H1 (cell line): ENCODE measurements at regions not wholly inside any gene's neighbourhood (a gene's known extent, or its start where the extent isn't known, plus 50 kb on each side); places are given as distances from the start of the nearest gene placed in this dataset.

ENCODE experiments used
- CTCF ChIA-PET: fragments of 300-600 bp; sonication (Branson Sonifier 250); formaldehyde crosslinking; loops from one replicate; lab custom pipeline; 2021; ENCODE audit not compliant: partially characterized antibody; lab: Charles Lee
- POLR2A ChIA-PET: fragments of 300-600 bp; sonication (Branson Sonifier 250); formaldehyde crosslinking; loops from one replicate; lab custom pipeline; 2021; ENCODE audit warnings: inconsistent platforms; ENCODE audit not compliant: partially characterized antibody; lab: Charles Lee
- DNase-seq, 2 experiments: peaks; one replicate each; pipeline versions ENCODE4 v3.0.0 to v3.0.0-alpha.2; 2010 to 2022; ENCODE audit warnings: low spot score in 2 of 2, low read depth in 1 of 2, mixed read lengths in 1 of 2
- FAIRE-seq: peaks from 2 replicates; lab custom pipeline; 2011; peaks lifted over from hg19 to GRCh38; lab: Jason Lieb, UNC
- H2AFZ ChIP-seq: 2 replicates; pipeline ENCODE4 v1.8.1; 2012; ENCODE audit warnings: low read length, inconsistent platforms
- H2AK5ac ChIP-seq: 2 replicates; pipeline ENCODE4 v1.6.1; 2013; ENCODE audit warnings: low read depth, low read length
- H2BK120ac ChIP-seq: replicated peaks from 2 replicates; pipeline ENCODE3; 2013; ENCODE audit warnings: low read depth, low read length, inconsistent platforms
- H2BK12ac ChIP-seq: 2 replicates; pipeline ENCODE4 v1.6.1; 2013; ENCODE audit warnings: low read depth, low read length
- H2BK15ac ChIP-seq: 2 replicates; pipeline ENCODE4 v1.6.1; 2013; ENCODE audit warnings: low read length
- H2BK20ac ChIP-seq: 2 replicates; pipeline ENCODE4 v1.6.1; 2013; ENCODE audit warnings: low read length
- H2BK5ac ChIP-seq: 2 replicates; pipeline ENCODE4 v1.6.1; 2013; ENCODE audit warnings: low read depth, low read length
- H3K14ac ChIP-seq: 2 replicates; pipeline ENCODE4 v1.6.1; 2013; ENCODE audit warnings: inconsistent platforms; ENCODE audit not compliant: insufficient read length
- H3K18ac ChIP-seq: 2 replicates; pipeline ENCODE4 v1.6.1; 2013; ENCODE audit warnings: low read length; ENCODE audit errors: extremely low read depth
- H3K23ac ChIP-seq: 2 replicates; pipeline ENCODE4 v1.6.1; 2013; ENCODE audit warnings: inconsistent platforms; ENCODE audit not compliant: insufficient read length
- H3K23me2 ChIP-seq: 2 replicates; pipeline ENCODE4 v1.6.1; 2013; ENCODE audit warnings: low read depth, low read length
- H3K27ac ChIP-seq: 2 replicates; pipeline ENCODE4 v1.6.1; 2011; ENCODE audit warnings: low read depth, low read length, inconsistent platforms
- H3K27me3 ChIP-seq, 4 experiments: replicated peaks in 1 of 4; 1 replicate in 1 of 4; 2 replicates in 3 of 4; pipeline versions ENCODE4 v1.6.1 to v1.8.1; 2011 to 2013; ENCODE audit warnings: low read length in 3 of 4, mild to moderate bottlenecking in 3 of 4, inconsistent platforms in 2 of 4, mixed read lengths in 2 of 4, moderate library complexity in 1 of 4; ENCODE audit not compliant: control insufficient read depth in 3 of 4, insufficient read depth in 3 of 4; ENCODE audit errors: extremely low read depth in 1 of 4
- H3K36me3 ChIP-seq, 4 experiments: 2 replicates each; pipeline versions ENCODE4 v1.6.1 to v1.8.1; 2011 to 2013; ENCODE audit warnings: mild to moderate bottlenecking in 4 of 4, low read length in 3 of 4, moderate library complexity in 2 of 4, control low read depth in 1 of 4, inconsistent platforms in 1 of 4; ENCODE audit not compliant: insufficient read depth in 4 of 4, control insufficient read depth in 2 of 4
- H3K4ac ChIP-seq: replicated peaks from 2 replicates; pipeline ENCODE3; 2013; ENCODE audit warnings: low read length, low read depth, mixed read lengths, inconsistent platforms; ENCODE audit not compliant: insufficient read length
- H3K4me1 ChIP-seq, 4 experiments: replicated peaks in 1 of 4; 1 replicate in 1 of 4; 2 replicates in 3 of 4; pipeline versions ENCODE4 v1.6.1 to v1.8.1; 2011 to 2013; ENCODE audit warnings: low read length in 3 of 4, inconsistent platforms in 2 of 4, mixed read lengths in 1 of 4; ENCODE audit not compliant: insufficient read depth in 4 of 4, control insufficient read depth in 3 of 4
- H3K4me2 ChIP-seq, 2 experiments: 2 replicates each; pipeline versions ENCODE4 v1.6.1 to v1.8.1; 2011 to 2013; ENCODE audit warnings: low read depth in 2 of 2, low read length in 2 of 2, control low read depth in 1 of 2, inconsistent platforms in 1 of 2, mild to moderate bottlenecking in 1 of 2; ENCODE audit not compliant: insufficient read depth in 1 of 2
- H3K4me3 ChIP-seq, 4 experiments: fragments of 200-600, 300-600 bp in 1 of 4; sonication (generic), shearing (Covaris generic), sonication (Bioruptor Twin) in 1 of 4; 2 replicates each; pipeline versions ENCODE4 v1.5.1 to v1.8.1; 2011 to 2016; ENCODE audit warnings: low read length in 4 of 4, low read depth in 3 of 4, control low read depth in 2 of 4, inconsistent platforms in 2 of 4, mild to moderate bottlenecking in 2 of 4, mixed read lengths in 1 of 4, moderate library complexity in 1 of 4; ENCODE audit not compliant: insufficient read depth in 2 of 4; ENCODE audit errors: extremely low read depth in 1 of 4
- H3K56ac ChIP-seq: replicated peaks from 2 replicates; pipeline ENCODE3; 2013; ENCODE audit warnings: low read depth, mild to moderate bottlenecking, mixed read lengths, low read length, inconsistent platforms; ENCODE audit not compliant: insufficient read length
- H3K79me1 ChIP-seq: 2 replicates; pipeline ENCODE4 v1.6.1; 2013; ENCODE audit warnings: low read depth, low read length, control low read depth
- H3K79me2 ChIP-seq, 2 experiments: 2 replicates each; pipeline versions ENCODE4 v1.6.1 to v1.8.1; 2012 to 2013; ENCODE audit warnings: low read length in 2 of 2, mild to moderate bottlenecking in 2 of 2, inconsistent platforms in 1 of 2; ENCODE audit not compliant: insufficient read depth in 2 of 2, control insufficient read depth in 1 of 2
- H3K9ac ChIP-seq, 4 experiments: replicated peaks in 1 of 4; 1 replicate in 1 of 4; 2 replicates in 3 of 4; pipeline versions ENCODE4 v1.6.1 to v1.8.1; 2011 to 2013; ENCODE audit warnings: low read depth in 3 of 4, low read length in 3 of 4, control low read depth in 2 of 4, mild to moderate bottlenecking in 2 of 4, moderate library complexity in 2 of 4, inconsistent platforms in 1 of 4; ENCODE audit errors: extremely low read depth in 1 of 4
- H3K9me3 ChIP-seq, 2 experiments: 2 replicates each; pipeline versions ENCODE4 v1.6.1 to v1.8.1; 2012 to 2013; ENCODE audit warnings: mild to moderate bottlenecking in 2 of 2, moderate library complexity in 2 of 2, control low read depth in 1 of 2, inconsistent platforms in 1 of 2, low read depth in 1 of 2, low read length in 1 of 2, mixed read lengths in 1 of 2; ENCODE audit not compliant: insufficient read depth in 2 of 2
- H4K20me1 ChIP-seq, 2 experiments: replicated peaks in 1 of 2; 2 replicates each; pipeline versions ENCODE3 to v1.8.1; 2011 to 2013; ENCODE audit warnings: inconsistent platforms in 2 of 2, low read length in 2 of 2, mild to moderate bottlenecking in 1 of 2; ENCODE audit not compliant: insufficient read depth in 2 of 2, control insufficient read depth in 1 of 2
- H4K5ac ChIP-seq: 2 replicates; pipeline ENCODE4 v1.6.1; 2013; ENCODE audit warnings: low read length, low read depth, mixed read lengths, inconsistent platforms; ENCODE audit not compliant: insufficient read length
- H4K8ac ChIP-seq: 2 replicates; pipeline ENCODE4 v1.8.0; 2013; ENCODE audit warnings: mild to moderate bottlenecking, moderate library complexity, low read length, inconsistent platforms; ENCODE audit not compliant: insufficient read depth; ENCODE audit errors: extremely low read depth
- H4K91ac ChIP-seq: replicated peaks from 2 replicates; pipeline ENCODE3; 2013; ENCODE audit warnings: low read length, mixed read lengths, inconsistent platforms; ENCODE audit not compliant: insufficient read length
- KDM1A ChIP-seq: fragments of 200-600, 300-600 bp; sonication (generic); IDR thresholded peaks from 2 replicates; pipeline ENCODE4 v1.7.1; 2016; ENCODE audit warnings: mild to moderate bottlenecking, low read length, borderline replicate concordance
- WGBS, 2 experiments: shearing (Covaris generic) in 1 of 2; methylation state at CpG; one replicate each; pipeline versions ENCODE4 v1.1.6 to v1.1.7; 2013 to 2015; ENCODE audit warnings: low lambda C conversion rate in 2 of 2, mixed read lengths in 2 of 2, inconsistent platforms in 1 of 2, low coverage in 1 of 2, missing lambda C conversion rate in 1 of 2; ENCODE audit not compliant: insufficient replicate concordance in 2 of 2, insufficient coverage in 1 of 2, insufficient read length in 1 of 2; ENCODE audit errors: extremely low coverage in 1 of 2, missing lambda C conversion rate in 1 of 2; 5-methylcytosine and 5-hydroxymethylcytosine counted together

- Histone ChIP-seq H3K4ac (no peak overlapping the region), H3K23ac (no peak overlapping the region), H2BK20ac (no peak overlapping the region), H4K5ac (no peak overlapping the region), H2AK5ac (no peak overlapping the region), H2BK120ac (no peak overlapping the region), H4K20me1 (no peaks in the 10 kb centered on the region), H3K79me2 (no peaks in the 10 kb centered on the region), H3K9ac (no peak overlapping the region), H2BK15ac (no peak overlapping the region), H2BK12ac (no peak overlapping the region), H3K27ac (no peak overlapping the region), H3K36me3 (no peaks in the 10 kb centered on the region), H3K9me3 (no peaks in the 10 kb centered on the region), H3K23me2 (no peaks in the 10 kb centered on the region), H3K27me3 (no peaks in the 10 kb centered on the region), H3K4me3 (no peak overlapping the region), H3K79me1 (no peaks in the 10 kb centered on the region), H3K4me2 (no peak overlapping the region), H3K18ac (no peak overlapping the region), H4K91ac (no peak overlapping the region), H3K14ac (no peak overlapping the region), H3K4me1 (peaks cover 0 to 4% (median 0%) of the 10 kb centered on the region in 4 experiments; a peak in 2 of 7 replicates), H2AFZ (no peak overlapping the region), H3K56ac (no peak overlapping the region), H4K8ac (no peak overlapping the region; the same call in 1 of the 2 replicates), H2BK5ac (no peak overlapping the region)
- ChIA-PET CTCF (interaction anchor here (0.6 to 4.2 kb wide), 17 partner anchors 12 to 452 kb away, joined by 3 to 33 read pairs (median 3); no protein-coding TSS in a partner anchor), POLR2A (no interaction called here)
- DNase-seq (no peak), FAIRE-seq (no peak)
- TF ChIP-seq KDM1A = no peak
- WGBS, 2 experiments = 89% methylated on average over 3 of the region's 3 CpGs; no CpG with 5 or more reads in 1 of the 2 experiments
Measured at GRCh38 chr22:45097061-45097460, 66.7 kb upstream of the NUP50 start.
